Stimulated activated CD4-positive, alpha-beta T cell treated with anti-CD3 and anti-CD28 coated beads, Interleukin-2, amount 100 ng/mL, for 24 hours (primary cell): ENCODE measurements at regions not wholly inside any gene's neighbourhood (a gene's known extent, or its start where the extent isn't known, plus 50 kb on each side); places are given as distances from the start of the nearest gene placed in this dataset.
"Not testable (repeated sequence)": the region's sequence is repeated elsewhere in the genome, so short reads cannot be mapped to it uniquely, and the experiment has no call there.

ENCODE experiments used
- DNase-seq, 2 donors: peaks; one replicate each; pipeline ENCODE4 v3.0.0-alpha.2; 2020

DNA sequence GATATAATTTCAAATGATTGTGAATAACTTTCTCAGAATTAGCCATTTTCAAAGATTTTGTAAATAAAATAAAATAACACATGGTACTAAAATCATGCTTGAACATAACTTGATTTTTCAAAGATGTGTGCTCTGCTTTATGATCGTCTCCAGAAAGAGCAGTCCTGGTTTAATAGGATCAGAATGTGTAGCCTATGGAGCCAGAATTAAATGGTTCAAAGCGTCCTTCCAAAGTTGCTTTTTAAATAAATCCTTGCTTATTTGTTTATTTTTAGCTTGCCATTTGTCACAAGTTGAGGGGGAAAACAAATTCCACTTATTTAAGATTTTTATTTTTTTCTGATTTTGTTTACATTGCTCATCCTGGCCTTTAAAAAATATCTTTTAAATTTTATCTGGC lies 123.7 kb upstream of the SPRED1 start:
- no peak for DNase-seq

DNA sequence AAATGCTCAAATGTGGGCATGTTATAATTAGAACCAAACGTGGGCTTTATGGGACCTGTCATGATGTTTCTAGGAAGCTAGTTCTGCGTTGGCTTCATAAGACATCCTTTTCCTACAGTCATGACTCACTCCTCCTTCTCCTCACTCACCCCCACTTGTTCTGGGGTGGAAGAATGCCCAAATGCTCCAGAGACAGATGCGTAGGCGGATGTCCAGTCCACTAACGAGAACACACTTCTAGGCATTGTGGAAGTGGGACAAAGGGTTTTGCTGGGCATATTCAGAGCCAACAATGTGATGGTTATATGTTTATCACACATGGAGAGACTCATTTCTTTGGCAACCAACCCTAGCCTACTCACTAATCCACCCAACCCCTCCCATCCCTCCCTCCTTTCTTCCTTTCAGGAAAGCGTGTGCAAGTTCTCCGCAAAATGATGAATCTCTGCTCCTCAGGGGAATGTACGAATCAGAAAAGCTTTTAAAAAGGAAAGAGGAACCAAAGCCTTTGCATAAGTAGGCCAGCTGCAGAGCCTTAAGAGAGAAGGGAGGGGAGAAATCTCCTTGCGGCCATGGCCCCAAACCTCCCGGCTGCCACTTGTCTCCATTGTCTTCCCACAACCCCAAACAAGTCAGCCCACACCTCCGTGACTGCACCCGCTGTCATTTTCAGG lies 123.0 kb upstream of the SPRED1 start:
- DNase-seq = peak in 1 of 2 donors; percentile 7

DNA sequence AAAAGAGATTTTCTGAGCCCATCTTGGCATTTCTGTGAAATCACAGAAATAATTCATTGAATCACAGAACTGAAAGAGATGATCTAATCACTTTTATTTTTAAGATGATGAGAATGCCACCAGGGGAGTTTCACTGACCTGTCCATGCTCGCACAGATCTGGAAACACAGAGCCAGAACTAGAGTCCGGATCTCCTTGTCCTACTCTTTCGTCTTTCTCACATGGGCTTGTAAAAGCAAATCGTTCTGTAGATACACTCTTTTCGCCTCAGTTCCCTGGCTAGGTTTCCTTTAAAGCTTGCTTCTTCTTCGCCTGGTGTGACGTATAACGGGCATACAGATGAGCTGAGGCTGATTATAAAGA lies 122.5 kb upstream of the SPRED1 start:
- no peak for DNase-seq

DNA sequence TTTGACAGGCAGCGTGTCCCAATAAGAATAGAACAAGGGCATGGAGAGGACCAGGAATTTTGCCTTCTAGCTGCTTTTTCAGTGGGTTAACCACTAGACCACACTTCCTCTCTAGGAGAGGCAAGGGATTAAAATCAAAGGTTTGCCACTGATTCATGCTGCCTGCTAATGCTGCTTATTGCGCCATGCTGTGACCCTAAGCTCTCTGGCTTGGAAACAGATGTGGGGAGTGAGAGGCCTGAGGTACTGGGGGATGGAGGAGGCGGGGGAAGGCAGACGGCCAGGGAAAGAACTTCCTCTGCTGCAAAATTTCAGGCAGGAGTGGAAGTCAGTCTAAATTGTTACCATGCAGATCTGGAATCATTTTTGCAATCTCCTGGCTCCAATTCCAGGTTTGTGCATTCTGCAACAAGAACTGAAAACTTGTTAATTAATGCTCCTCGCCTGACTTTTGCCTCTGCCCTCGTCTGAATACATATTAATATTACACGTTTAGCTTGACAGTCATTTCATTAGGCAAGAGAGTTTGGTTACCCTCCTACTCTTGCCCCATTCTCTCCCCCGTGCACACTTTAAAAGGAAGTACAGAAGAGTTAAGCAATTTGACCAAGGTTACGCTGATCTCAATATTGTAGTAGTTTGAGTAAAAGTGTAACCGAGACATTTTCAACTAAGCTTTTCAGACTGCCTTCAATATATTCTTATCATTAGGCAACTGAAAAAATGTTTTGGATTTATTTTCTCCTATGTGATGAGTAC lies 121.7 kb upstream of the SPRED1 start:
- DNase-seq = no peak

DNA sequence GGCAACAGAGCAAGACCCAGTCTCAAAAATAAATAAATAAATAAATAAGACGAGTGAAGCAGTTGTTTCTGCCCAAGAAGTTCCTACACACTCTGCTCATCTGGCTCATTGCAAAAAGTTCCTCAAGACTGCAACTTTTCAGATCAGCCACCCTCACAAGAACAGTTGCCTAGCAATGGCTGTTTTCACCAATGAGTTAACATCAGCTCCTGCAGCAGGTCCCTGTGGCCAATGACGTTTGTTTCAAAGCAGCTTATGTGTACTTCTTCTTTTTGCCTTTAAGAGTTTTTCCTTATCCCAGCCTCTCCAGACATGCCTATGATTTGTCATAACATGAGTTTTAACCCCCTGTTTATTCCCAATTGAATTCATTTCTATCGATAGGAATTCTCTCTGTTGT lies 118.4 kb upstream of the SPRED1 start:
- no peak for DNase-seq

DNA sequence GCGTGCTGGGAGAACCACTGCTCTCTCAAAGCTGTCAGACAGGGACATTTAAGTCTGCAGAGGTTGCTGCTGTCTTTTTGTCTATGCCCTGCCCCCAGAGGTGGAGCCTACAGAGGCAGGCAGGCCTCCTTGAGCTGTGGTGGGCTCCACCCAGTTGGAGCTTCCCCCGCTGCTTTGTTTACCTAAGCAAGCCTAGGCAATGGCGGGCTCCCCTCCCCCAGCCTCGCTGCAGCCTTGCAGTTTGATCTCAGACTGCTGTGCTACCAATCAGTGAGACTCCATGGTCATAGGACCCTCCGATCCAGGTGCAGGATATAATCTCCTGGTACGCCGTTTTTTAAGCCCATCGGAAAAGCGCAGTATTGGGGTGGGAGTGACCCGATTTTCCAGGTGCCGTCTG lies 110.4 kb upstream of the SPRED1 start:
- DNase-seq = not testable (repeated sequence)

DNA sequence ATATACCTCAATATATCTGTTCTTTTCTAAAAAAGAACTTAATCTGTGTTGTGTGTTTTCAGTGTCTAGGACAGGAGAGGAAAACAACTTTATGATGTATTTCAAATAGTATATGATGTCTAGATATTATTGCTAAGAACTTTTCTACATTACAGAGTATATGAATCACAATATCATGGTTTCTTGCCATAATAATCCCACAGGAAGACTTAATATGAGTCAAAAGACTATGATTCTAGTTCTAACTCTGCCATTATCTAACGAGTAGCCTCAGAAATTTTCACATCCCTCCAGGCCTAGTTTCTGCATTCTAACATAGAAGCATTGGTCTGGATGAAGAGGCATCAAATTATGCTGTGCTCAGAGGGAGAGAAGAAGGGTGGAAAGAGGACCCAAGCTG lies 107.7 kb upstream of the SPRED1 start:
- DNase-seq = no peak

DNA sequence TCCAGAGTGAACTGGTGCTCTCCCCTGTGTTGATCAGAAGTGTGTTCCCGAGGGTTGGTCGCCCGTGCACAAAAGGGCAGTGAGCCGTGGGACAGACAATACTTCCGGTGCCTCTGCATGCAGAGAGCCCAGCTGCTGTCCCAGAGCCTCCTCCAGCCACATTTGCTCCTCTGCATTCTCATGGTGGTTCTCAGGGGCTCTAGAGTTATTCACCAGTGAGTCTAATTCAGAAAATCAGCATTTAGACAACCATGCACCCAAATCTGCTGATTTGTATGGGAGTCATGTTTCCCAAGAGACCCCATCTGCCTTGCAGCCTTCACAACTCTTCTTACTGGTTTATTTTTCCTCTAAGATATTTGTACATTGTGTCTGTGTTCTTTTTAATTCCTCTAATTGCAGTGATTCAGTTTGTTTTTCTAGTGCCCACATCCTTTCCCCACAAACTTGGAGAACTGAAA lies 107.0 kb upstream of the SPRED1 start:
- DNase-seq = no peak

DNA sequence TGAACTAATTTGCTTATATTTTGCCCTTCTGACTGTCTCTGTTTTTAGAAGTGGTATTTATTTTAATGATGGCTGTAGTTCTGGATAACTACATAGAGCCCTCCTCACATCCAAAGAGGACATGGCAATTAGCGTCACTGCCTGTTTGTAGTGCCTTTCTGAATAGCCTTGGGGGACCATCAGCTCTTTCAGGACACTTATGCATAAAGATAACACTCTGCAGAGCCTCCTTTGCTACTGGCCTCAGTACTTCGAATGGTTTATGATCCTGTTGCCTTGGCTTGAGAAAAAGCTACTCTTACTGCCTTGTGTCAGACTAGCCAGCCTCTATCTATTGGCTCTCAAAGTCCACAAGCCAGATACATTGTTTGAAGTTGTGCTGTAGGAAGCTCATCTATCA lies 105.4 kb upstream of the SPRED1 start:
- no peak for DNase-seq

DNA sequence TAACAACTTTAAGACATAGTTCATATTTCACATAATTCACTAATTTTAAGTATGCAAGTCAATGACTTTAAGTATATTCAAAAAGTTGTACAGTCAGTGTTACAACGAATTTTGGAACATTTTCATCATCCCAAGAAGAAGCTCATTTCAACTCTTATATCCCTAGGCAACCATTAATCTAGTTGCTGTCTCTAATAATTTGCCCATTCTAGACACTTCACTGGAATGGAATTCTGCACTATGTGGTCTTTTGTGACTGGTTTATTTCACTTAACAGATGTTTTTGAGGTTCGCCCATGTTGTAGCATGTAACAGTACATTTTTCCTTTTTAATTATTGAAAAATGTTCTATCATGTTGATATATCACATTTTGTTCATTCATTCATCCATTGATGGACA lies 104.2 kb upstream of the SPRED1 start:
- DNase-seq = no peak

DNA sequence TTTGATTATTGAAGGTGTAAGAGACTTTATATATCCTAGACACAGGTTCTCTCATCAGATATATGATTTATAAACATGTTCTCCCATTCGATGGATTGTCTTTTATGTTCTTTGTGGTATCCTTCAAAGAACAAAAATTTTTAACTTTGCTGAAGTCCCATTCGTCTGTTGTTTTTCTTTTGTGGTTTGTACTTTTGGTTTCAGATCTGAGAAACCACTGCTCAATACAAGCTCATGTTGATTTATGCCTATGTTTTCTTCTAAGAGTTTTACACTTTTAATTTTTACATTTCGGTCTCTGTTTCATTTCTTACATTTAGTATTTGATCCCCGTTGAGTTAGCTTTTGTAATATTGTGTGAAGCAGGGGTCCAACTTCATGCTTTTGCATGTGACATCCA lies 103.3 kb upstream of the SPRED1 start:
- no peak for DNase-seq

DNA sequence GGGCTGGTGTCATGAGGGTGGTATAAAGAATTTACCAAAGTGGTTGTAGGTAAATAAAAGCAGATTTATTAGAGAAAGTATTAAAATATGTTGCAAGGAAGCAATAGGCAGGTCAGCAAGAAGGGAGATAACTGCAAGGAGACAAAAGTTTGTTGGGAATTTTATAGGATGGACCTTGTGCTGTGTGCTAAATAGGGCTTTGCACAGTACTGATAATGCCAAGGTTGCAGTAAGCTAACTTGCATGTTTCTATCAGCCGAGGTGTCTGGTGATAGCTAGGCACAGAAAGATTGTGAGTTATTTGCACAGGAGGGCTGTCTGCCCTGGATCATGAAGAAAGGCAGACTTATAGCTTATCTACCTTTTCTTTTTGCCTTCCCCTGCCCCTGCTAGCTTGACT lies 102.5 kb upstream of the SPRED1 start:
- no peak for DNase-seq

DNA sequence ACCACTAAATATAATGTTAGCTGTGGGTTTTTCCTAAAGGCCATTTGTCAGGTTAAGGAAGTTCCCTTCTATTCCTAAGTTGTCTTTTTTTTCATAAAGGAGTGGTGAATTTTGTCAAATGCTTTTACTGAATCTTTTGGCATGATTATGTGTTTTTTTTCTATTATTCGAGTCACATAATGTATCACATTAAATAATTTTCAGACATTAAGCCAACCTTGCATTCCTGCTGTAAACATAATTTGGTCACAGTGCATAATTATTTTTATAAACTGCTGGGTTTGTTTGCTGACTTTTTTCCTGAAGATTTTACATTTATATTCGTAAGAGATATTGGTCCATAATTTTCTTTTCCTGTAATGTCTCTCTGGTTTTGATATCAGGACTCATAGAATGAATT lies 101.8 kb upstream of the SPRED1 start:
- no peak for DNase-seq

DNA sequence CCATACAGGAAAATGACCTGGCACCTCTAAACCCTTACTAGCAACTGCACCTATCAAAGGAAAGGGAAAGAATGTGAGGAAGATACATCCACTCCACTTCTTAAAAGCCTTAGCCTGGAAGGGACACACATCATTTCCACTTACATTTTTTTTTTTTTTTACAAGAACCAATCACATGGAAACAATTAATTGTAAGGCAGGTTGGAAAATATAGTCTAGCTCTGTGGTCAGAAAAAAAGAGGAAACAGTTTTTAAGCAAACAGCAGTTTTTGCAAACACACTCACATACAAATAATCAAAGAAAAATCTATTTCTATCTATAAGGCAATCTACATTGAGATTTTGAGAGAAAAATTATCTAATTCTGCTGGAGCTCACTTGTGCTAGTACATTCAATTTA lies 98.9 kb upstream of the SPRED1 start:
- no peak for DNase-seq

DNA sequence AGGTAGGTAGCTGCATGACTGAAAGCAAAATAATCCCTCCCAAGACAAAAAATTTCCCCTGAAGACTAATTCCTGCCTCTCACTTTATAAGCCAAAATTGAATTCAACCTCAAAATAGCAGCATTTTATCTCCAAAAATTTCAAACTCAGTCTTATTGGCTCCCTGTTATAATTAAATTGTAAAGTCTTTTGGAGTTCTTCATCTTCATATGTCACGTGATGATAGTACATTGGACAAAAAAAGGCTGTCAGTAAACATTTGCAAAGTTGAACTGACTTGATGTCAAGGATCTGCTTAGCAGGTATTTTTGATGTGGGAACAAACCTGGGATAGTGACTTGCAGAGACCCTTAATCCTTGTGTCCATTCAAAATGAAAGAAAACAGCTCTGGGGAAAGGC lies 98.4 kb upstream of the SPRED1 start:
- DNase-seq = no peak

DNA sequence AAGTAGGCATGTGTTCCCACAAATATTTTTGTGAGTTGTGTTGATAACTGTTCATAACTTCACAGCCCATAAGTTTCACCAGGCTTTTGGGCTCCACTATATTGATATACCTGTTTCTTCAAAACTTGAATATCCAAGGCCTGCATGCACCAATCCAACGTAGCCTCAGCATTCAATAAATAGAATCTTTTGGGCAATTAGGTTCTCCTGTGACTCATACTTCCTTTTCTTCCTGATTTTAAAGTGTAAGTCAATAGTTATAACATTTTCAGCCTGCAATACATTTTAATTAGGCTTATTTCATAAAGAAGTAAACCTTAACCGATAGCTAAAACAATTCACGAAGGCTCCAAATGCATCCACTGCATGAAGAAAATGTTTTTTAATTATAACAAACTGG lies 97.8 kb upstream of the SPRED1 start:
- no peak for DNase-seq

DNA sequence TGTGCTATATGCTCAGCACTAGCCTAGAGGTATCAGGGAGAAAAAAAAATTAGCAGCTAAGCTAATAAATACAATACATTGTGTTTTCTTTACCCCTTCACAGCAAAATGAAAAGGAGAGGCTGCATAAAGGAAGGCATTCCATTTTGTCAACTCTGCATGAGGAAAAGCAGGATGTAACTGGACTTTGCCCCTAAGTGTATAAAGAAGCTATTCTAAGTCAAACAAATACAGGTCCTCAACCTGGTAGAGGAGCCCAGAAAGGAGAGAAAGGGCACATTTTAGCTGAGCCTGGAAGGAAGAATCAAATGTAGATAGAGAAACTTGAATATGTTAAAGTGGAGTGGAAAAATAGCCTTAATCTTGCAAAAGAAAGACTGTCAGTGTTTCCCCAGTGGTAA lies 89.0 kb upstream of the SPRED1 start:
- DNase-seq = no peak

DNA sequence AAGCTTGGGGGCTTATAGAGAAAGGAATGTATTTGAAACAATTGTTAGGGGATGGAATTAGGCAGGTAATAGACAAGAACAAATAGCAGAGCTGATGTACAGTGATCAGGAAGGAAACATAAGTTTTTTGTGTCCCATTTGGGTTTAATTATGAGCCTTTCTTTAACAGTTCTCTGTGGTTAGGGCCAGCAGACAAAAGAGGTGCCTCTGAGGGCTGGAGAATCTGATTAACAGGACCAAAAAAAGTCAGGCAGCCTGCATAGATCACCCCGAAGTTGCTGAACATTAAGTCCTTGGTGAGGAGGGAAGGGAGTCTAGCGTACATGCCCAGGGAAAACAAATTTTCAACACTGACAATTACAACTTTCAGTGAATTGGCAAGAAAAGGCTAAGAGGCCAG lies 88.6 kb upstream of the SPRED1 start:
- no peak for DNase-seq

DNA sequence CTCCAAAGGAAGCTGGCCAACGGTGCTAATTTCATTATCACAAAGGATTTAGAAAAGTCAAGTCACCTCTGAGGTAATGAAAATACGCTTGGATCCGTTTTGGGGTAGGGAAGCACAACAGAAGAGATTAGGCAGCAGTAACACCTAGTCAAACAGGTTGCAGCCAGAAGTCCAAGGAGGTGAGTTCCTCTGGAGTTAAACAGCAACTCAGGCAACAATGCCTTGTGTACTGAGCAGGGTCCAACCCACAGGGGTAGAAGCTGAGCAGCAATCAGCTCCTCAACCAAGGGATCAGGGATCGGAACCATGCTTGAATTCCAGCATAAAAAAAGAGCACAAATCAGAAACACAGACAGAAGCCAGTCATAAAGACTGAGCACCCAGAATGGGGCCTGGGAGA lies 88.1 kb upstream of the SPRED1 start:
- no peak for DNase-seq

DNA sequence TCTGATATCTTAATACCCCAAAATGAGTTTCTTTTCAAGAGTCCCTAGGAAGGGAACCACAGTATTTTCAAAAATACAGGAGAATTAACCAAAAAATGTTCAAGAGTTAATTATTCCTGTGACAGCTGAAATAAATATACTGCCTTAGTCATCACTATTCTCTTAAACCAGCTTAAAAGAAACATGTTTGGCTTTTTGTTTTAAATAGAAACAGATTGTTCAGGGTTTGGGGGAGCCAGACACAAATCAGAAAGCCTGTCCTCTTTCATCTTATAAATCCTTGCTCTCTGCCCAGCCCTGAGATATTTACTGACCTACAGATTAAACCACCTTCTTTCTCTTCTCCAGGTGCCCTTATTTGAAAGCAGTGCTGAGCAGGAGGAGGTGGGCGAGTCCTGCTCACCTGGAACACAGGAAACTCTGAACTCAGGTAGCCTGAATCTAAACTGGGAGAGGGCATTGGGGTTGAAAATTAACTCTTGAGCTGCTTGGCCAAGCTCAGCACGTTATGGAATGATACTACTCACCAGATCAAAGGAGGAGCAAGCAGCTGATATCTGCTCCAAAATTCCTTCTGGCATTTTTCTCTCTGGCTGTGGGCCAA lies 84.1 kb upstream of the SPRED1 start:
- no peak for DNase-seq

DNA sequence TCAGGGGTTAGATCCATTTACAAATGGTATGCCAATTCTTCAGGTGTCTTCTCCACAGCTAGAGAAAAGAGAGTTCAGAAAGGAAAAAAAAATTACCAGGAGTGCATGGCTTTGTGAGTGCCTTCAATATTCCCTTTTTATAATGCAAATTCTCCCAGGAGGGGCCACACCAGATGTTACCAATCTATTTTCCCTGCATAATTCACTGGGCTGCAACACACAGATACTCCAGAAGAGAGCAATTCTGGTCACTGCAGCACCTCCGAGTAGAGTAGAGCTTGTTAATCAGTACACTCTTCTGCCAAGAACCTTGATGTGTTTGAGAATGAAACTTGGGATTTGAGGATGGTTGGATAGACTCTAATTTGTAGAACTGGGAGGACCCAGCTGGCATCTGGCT lies 80.7 kb upstream of the SPRED1 start:
- no peak for DNase-seq

DNA sequence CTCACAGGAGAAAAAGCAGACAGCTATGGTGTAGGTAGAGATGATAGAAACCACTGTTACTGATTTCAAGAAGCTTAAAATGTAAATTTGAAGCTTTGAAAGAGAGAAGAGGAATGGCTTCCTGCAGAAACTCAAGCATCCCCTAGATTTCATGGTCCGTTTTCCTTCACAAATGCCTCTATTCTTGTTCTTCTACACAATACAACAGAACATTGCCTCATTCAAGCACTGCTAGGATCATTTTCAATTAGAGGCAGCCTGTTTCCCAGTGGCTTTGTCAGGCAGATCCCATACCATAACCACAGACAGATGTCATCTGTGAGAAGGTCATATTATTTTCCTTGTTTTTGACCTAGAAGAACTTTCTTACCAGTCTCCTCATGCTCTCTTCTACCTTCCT lies 77.9 kb upstream of the SPRED1 start:
- no peak for DNase-seq

DNA sequence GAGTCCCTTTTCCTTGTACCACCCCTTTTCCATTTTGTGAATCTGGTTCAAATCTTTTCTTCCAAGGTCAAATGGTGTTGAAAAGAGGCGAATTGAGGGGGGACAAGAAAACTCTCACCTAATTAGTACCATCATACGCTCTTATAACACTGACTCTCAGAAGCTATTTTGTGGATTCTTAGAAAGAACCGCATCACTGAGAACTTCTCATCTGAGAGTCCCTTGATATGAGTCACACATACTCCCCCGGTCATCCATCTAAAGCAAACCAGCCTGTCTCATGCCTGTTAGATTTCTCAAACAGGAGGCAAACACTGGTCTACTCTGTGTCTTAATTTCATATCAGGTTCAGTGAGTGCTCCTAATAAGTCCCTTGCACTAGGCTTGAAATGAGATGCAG lies 76.5 kb upstream of the SPRED1 start:
- no peak for DNase-seq

DNA sequence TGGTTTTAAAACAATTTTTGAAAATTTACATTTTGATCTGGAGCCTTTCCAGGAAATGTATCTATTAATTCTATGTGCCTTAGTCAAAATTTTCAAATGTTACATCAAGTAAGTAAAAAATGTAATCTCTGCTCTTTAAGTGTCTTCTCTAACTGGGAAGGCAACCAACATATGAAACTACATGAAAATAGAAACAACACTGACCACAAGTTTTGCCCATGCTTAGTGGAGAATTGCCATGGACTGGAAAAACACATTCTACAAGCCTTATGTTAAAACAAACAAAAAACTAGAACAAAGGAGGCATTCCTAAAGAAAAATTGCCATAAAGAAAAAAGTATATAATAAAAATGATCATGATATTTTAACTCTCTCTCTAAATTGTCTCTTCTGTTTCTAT lies 75.9 kb upstream of the SPRED1 start:
- no peak for DNase-seq

DNA sequence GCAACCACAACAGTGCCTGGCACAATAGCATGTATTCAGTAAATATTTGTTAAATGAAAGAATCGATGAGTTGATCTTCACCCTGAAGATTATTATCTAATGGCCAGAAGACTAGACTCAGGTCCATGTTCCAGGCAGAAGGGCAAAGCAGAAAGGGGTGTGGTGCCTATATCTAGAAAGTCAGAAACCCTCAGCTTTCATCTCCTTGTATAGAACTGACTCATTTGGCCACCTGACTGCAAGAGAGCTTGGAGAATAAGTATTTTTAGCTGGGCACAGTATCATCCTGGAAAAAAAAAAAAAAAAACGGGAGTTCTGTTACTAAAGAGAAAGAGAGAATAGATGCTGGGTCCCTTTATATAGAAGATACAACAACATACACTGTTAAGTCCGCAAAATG lies 69.7 kb upstream of the SPRED1 start:
- no peak for DNase-seq
